HG02884 (cell line): ENCODE measurements at regions not wholly inside any gene's neighbourhood (a gene's known extent, or its start where the extent isn't known, plus 50 kb on each side); places are given as distances from the start of the nearest gene placed in this dataset.
"Not testable (repeated sequence)": the region's sequence is repeated elsewhere in the genome, so short reads cannot be mapped to it uniquely, and the experiment has no call there.

ENCODE experiments used
- ATAC-seq: cut with Tn5 transposase; IDR thresholded peaks from one replicate; pipeline ENCODE4 v1.9.1; 2021; ENCODE audit warnings: mild to moderate bottlenecking, moderate library complexity; ENCODE audit not compliant: unreplicated experiment

DNA sequence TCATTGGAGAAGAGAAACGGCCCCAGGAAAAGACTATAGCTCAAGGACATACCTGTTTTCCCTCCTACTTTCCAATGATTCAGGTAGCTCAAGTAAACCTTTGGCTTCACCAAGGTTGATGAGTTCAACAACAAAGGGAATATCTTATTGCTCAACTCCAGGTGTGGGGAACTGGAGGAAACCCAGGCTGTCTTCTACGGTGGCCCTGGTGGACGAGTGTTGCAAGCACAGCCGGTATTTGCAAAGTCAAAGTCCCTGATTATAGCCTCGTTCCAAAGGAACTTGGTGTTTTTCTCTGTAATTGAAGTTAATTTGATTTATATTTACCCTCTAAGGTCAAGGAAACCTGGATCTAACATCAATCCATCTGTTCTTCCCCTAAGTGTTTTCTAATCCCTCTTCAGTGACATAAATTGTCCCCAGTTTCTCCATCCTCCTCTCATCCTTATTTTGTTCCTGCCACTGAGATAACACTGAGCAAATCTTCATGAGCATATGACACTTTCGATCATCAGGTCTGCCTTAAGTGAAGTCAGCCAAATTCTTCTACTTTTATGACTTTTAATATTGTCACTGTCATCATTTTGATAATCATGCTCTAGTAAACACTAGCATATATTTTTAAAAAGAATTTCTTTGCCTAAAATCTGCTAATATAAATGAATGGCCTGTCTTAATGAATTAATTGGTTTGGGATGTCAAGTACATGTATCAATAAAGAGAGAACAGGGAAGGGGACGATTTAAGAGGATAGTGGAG, 174.6 kb upstream of the TBX3 start:
- ATAC-seq = no peak

DNA sequence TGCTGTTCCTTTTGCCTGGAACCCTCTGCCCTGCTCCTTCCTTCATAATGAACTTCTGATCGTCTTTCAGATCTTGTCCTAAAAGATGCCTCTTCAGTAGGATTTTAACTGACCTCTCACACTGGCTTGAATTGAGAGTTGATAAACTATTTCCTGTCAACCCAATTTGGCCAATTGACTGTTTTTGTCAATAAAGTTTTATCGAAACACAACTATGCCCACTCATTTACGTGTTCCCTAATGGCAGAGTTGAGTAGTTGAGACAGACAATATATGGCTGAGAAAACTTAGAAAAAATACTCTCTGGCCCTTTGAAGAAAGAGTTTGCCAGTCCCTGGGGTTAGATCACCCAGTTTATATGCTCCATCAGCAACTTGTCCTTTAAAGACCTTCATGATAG, 171.7 kb upstream of the TBX3 start:
- no peak for ATAC-seq

DNA sequence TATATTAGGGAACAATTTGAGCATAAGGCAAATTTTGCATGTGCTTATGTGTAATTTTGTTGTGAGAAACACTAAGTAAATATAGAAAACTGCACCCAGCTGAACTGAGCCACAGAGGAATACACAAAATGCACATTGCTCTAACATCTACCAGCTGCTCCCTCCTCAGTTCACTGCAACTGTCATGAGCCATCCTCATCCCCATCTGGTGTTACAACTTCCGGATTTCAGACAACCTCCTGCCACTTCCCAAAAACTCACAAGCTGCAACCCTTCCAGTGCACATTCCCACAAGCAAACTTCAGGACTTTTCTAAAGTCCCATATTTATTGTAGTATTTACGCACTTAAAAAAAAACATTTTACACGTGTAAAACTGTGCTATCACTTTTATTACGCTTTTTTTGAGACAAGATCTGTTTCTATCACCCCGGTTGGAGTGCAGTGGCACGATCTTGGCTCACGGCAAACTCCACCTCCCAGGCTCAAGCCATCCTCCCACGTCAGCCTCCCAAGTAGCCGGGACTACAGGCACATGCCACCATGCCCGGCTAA, 169.1 kb upstream of the TBX3 start:
- no peak for ATAC-seq

DNA sequence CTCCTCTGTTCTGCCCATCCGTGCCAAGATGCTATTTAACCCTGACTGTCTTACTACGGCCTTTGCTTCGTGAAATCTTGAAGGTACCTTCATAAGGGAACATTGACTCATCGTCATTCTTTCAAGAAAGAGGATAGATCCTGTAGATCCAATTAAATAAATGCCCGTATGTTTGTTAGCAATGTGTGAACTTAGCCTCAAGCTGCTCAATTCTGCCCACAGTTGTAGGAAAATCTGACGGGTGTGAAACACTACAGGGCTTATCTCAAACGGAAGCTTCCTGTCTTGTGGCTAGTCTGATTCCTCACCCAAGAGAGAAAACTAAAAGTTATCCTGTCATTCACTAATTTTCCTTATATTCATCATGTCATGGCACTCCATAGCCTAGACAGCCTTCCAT, 168.0 kb upstream of the TBX3 start:
- ATAC-seq = no peak

DNA sequence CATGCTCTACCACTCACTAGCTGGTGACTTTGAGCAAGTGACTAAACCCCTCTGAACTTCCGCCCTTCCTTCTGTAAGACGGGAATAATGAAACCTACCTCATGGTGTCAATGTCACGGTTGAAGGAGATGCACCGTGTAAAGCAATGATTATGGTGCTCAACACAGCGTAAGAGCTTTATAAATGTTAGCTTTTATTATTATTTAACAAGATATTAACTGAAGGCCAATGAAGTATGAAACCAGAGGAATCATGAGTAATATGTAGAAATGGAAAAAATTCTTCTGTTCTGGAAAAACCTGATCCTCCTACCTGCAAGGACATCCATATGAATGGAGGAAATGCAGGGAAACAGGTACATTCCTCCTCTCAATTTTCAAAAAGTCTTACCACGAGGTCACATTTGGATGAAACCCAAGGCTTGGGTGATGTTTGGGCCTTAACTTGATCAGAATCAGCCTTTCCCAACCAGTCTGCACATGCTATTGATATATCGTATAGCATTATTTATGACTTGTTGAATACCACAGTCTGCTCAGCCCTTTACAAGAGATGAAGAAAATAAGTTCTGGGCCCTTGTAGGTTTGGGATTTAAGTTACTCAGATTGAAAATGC, 166.8 kb upstream of the TBX3 start:
- ATAC-seq = no peak

DNA sequence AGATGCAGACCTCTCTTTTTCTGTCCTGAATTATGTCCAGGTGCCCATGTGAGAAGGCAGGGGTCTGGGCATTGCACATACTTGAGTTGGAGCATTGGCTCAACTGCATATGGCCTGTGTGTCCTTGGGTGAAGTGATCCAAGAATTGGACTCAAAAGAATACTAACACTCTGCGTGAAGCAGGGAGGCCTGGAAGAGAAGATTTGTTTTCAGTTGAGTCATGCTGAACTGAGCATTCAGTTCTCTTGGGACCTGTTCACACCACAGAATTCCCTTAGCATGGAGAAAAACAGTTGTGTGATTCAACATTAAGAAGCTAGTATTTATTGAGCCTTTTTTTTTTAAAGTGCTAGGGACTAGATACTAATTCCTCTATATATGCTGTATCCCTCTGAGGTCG, 164.7 kb upstream of the TBX3 start:
- no peak for ATAC-seq

DNA sequence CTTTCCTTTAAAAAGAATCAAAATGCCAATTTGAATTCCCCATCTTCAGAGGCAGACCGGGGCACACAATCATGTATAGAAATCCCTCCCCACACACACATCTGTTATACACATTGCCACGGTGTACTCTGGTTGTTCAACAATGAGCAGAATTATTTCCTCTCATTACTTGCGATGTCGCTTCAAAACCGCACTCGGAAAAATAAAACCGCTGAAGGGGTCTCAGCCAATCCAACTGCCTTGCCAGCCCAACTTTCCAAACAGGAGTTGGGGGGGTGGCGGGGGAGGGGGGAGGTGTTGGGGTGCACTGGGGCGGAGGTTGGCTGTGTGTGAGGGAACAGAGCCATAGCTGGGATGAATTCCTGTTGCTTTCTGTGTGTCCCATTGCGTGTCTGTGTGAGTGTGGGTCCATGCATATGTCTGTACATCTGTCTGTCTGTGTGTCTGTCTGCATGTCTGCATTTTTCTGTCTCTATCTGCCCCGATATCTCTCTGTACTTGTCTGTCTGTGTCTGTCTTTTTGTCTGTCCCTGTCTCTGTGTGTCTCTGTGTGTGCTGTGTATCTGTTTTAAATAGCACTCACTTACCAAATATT, 163.6 kb upstream of the TBX3 start:
- no peak for ATAC-seq

DNA sequence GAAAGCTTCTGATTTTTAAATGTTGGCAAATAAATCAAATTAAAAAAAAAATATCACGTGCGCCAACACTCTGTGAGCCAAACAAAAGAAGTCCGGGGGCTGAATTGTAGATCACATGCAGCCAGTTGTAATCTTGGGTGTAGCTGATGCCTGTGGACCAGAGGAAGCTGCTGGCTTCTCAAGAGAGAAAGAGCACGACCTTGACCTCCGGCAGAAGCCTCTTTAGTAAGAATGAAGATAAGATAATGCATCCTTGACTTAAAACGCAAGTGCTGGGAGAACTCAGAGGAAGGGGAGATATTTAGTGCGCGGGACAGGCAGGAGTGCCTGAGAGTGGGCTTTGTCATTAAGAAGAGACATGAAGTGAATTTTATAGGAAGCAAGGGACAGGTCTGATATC, 162.8 kb upstream of the TBX3 start:
- no peak for ATAC-seq

DNA sequence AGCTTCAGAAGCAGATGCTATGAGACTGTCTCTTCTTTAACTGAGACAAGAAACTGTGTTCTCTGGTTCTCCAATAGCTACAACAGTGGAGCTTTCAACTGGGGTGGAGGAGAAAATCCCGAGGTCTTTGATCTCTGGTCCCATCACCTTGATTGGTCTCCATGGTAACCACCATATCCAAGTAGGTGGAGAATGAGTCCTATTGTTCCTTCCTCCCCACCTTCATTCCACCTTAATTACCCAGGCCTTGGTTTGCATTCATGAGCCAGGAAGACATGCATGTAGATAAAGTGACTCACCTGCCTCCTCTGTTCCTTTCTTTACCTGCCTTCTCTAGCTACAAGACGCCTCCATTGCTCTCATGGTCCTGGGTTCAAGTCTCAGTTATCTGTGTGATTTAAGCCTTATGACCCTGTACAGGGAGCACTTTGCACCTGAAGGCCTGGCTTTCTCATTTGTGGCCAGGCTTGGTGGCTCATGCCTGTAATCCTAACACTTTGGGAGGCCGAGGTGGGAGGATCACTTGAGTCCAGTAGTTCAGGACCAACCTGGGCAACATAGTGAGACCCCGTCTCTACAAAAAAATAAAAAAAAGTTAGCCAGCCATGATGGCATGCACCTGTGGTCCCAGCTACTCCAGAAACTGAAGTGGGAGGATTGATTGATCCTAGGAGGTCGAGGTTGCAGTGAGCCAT, 157.7 kb upstream of the TBX3 start:
- no peak for ATAC-seq

DNA sequence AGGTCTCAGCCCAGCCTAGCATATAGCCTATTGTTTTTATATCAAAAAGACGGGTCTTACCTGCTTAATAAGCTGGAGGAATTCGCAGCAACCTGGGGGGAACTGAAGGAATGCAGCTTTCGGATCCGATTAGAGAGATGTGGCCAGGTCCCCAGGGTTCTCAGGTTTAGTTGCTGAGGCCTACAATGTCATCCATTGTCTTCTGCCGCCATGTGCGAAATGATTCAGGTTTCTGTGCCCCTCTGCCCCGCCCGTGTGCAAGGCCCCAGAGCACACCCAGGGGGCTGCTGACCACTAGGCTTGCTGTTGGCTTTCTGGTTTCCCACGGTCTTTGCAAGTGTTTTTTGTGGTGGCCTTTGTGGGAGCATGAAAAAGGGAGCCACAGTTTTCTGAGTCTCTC, 154.5 kb upstream of the TBX3 start:
- no peak for ATAC-seq

DNA sequence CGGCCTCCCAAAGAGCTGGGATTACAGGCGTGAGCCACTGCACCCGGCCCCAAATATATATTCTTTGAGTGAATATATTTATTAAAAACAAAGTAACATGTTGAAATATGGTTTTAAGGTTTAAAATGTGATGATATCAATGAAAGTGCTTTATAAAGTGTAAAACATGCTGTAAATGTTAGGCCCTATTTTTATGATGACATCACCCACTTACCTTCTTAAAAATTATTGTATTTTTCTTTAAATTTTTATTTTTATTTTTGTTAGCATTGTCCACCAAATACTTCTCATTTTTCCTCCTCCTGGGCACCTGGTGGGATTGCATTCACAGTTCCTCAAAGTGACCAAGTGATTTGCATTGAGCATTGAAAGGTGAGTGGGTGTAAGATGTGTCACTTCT, 152.6 kb upstream of the TBX3 start:
- no peak for ATAC-seq

DNA sequence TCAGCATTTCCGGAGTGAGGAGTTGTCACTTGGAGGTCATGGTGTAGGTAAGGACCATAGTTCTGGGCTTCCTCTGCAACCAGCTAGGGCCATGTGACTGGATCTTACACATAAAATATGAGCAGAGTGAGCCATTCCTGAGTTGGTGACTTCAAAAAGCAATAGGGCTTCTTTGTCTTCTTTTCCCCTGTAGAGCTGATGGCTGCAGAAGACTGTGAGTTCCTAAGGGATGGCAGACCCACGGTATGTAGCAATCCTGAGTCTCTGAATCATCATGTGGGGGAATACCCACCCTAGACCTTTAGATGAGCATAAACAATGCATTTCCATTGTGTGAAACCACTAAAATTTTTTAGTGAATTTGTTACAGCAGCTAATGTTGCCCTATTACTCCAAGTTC, 151.1 kb upstream of the TBX3 start:
- ATAC-seq = no peak

DNA sequence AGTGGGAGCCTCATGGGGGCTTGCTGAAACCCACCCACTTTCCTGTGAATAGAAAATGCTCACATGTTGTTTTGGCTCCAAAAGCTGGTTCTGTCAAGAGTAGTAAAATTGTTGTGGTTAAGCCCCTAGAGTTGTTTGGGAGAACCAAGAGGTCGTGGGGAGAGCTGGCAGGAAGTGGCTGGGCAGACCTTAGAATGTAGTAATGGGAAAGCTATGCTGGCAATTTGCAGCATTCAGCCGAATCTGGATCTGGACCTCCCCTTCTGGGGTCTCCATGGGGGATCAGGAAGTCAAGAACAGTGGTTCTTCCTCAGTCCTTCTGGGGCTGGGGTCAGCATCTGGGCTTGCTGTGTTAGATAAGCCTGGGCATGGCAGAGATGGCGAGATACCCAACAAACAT, 150.6 kb upstream of the TBX3 start:
- no peak for ATAC-seq

DNA sequence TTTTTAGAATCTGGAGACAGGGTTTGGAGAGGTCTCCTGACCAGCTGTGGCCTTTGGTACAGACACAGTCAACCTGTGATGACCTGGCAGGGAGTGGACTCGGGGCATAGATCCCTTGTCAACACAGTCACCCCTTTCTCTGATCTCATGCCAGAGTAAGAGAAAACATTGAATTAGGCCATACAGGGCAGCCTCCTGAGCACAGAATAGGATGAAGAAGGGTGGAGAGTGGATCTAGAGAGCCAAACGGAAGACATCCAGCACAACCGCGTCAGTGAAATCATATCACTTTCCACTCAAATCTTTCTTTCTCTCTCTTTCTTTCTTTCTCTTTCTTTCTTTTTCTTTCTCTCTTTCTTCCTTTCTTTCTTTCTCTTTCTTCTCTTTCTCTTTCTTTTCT, 145.9 kb upstream of the TBX3 start:
- ATAC-seq = no peak

DNA sequence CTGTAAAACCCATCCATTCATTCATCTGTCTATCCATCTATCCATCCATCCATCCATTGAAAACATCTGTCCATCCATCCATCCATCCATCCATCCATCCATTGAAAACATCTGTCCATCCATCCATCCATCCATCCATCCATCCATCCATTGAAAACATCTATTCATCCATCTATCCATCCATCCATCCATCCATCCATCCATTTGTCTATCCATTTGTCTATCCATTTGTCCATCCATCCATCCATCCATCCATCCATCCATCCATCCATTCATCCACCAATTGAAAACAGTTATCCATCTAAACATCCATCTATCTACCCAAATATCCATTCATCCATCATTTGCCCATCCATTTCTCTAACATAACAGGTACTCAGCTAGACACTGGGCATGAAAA, 145.3 kb upstream of the TBX3 start:
- not testable (repeated sequence) for ATAC-seq

DNA sequence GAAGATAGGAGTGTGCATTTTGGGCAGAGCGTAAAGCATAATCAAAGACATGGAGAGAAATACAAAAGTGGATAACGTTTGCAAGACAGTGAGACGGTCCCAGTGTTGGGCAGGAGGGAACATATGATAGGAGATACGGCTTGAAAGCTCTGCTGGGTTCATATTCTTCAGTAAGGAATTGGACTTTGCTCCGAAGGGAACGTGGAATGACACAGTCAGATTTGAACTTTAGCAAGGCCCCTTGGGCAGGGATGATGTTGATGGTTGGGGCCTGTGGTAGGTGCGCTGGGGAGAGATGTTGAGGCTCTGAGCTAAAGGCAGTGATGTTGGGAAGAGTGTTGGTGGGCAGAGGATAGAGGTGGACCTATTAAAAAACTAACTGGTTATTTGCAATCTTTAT, 143.5 kb upstream of the TBX3 start:
- no peak for ATAC-seq

DNA sequence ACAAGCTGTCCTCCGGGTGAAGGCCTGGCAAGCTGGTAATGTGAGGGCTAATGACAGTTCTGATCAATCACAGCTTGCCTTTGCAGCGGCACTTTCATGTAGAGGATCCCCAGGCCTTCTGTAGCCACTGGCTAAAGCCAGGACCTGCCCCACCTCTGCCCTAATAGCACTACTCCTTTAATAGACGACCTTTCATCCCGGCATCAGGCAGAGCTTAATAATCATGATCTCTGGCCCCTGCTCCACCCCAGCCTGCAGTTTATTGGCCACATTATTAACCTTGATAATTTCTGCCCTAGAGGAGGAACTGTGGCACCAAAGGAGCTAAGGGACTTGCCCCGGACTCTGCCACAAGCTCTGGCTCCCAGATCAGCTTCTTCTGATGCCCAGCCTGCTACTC, 142.3 kb upstream of the TBX3 start:
- ATAC-seq = no peak

DNA sequence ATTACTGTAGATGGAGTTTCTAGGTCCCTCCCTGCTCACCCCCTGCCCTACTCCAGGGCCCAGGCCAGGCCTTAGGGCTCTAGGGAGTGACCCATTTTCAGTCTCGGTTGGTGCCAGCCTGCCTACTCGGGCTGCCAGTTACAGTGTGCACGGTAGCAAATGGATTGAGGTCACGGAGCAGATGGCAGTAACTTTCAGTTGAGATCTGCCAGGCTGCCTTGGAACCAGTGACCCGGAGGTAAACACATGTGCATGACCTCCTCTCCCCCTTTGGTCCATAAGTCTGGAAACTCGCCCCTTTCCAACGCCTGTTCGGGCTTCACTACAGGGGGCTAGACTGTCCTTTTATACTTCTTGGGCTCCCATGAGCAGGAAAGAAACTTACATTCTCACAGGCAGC, 139.7 kb upstream of the TBX3 start:
- no peak for ATAC-seq

DNA sequence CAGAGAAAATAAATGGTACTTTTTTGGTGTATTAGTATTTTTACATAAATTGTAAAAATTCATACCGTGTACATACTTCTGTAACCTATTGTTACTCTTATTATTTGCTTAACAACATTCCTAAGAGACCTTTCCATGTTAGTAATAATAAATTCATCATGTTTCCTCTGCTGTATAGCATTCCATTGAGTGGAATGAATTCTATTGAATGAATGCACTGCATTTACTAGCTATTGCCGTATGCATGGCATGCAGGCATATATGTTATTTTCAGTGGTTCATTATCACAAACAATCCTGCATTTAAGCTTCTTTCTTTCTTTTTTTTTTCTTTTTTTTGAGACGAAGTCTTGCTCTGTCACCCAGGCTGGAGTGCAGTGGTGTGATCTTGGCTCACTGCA, 137.6 kb upstream of the TBX3 start:
- no peak for ATAC-seq

DNA sequence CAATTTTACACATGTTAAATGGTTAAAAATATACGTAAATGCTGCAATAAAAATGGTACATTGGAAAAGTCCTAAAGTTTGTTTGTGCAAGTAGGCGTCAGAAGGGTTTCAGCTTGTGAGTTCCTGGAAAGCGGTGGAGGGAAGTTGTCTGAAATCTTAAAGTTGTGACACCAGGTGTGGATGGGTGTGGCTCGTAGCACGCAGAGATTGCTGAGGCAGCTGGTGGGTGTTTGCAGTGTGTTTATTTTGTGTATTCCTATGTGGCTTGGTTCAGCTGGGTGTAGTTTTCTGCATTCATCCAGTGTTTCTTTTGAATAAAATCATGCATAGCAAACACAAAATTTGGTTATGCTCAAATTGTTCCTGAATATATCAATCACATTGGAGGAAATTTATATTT, 136.8 kb upstream of the TBX3 start:
- ATAC-seq = no peak

DNA sequence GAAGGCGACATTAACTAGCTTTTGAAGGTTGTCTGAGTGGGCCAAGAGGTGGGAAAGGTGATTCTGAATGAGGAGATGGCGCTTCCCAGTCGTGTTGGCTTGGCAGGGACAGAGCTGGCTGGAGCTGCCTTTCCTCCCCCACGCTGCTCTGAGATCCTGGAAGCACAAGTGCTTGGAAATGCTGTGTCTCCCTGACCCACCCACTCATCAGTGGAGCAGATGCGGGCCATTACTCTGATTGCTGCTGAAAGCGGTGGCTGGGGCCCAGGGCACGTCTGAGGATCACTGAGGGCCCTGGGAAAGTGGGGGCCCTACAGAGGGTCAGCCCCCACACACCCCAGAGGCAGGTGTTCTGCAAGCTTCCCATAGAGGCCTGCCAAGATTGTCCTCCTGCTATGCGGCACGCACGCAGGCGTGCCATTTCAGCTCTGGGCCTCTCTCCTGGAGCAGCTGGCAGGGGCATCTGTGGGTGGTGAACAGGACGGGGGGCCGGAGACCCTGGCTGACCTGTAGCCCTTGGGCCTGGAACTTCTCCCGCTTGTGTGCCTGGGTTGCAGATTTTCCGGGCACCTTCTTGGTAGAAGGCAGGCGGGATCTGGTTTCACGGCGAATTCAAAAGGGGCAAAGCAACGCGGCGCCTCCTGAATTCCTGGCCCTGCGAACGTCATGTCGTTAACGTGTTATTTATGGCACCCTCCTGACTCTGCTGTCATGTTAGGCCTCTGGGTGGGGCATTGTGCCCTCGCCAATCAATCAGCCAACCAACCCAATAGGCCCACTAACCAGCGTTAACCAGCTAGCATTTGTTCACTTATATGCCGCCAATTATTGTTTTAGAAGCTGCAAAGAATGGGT, 133.8 kb upstream of the TBX3 start:
- no peak for ATAC-seq
